Lung (tissue), 11 donors: ENCODE measurements at regions not wholly inside any gene's neighbourhood (a gene's known extent, or its start where the extent isn't known, plus 50 kb on each side); places are given as distances from the start of the nearest gene placed in this dataset.

Experiments
- ATAC-seq: fragments of 200-7000 bp; cut with Tn5 transposase; one replicate; pipeline ENCODE4 v1.9.1; 2020; ENCODE audit warnings: moderate number of reproducible peaks; ENCODE audit not compliant: insufficient read depth, low FRiP score
- DNase-seq, 3 donors: peaks; one replicate each; pipeline ENCODE4 v3.0.0-alpha.2; 2013 to 2017
- H3K27ac ChIP-seq, 2 donors: one replicate each; pipeline ENCODE4 v1.5.1; 2013; ENCODE audit warnings: mild to moderate bottlenecking in 2 of 2, moderate library complexity in 2 of 2, control low read depth in 1 of 2, inconsistent platforms in 1 of 2, low read depth in 1 of 2, low read length in 1 of 2
- H3K27me3 ChIP-seq, 3 donors: one replicate each; pipeline ENCODE4 v1.5.1; 2013; ENCODE audit warnings: low read length in 2 of 3; ENCODE audit not compliant: control insufficient read depth in 3 of 3, insufficient read depth in 3 of 3
- H3K36me3 ChIP-seq, 4 donors: one replicate each; pipeline ENCODE4 v1.5.1; 2013; ENCODE audit warnings: low read length in 4 of 4, mild to moderate bottlenecking in 1 of 4, moderate library complexity in 1 of 4; ENCODE audit not compliant: control insufficient read depth in 4 of 4, insufficient read depth in 4 of 4
- H3K4me1 ChIP-seq, 5 donors: one replicate each; pipeline ENCODE4 v1.5.1; 2013; ENCODE audit warnings: low read length in 5 of 5, mild to moderate bottlenecking in 2 of 5, moderate library complexity in 1 of 5; ENCODE audit not compliant: control insufficient read depth in 5 of 5, insufficient read depth in 5 of 5
- H3K4me3 ChIP-seq: one replicate; pipeline ENCODE4 v1.5.1; 2013; ENCODE audit warnings: mild to moderate bottlenecking, control low read depth, moderate library complexity
- H3K9ac ChIP-seq, 2 donors: one replicate each; pipeline ENCODE4 v1.5.1; 2013; ENCODE audit warnings: low read length in 2 of 2, control low read depth in 1 of 2; ENCODE audit not compliant: insufficient read depth in 1 of 2
- H3K9me3 ChIP-seq, 4 donors: one replicate each; pipeline ENCODE4 v1.5.1; 2013; ENCODE audit warnings: low read length in 3 of 4, mild to moderate bottlenecking in 1 of 4, moderate library complexity in 1 of 4; ENCODE audit not compliant: control insufficient read depth in 4 of 4, insufficient read depth in 3 of 4
- CTCF ChIP-seq: IDR thresholded peaks from 2 replicates; pipeline ENCODE4 v1.5.1; 2012; ENCODE audit warnings: mild to moderate bottlenecking; ENCODE audit errors: control extremely low read depth, extremely low read depth
- WGBS, 2 donors: extraction: QIAGEN DNeasy Blood & Tissue Kit; methylation state at CpG; one replicate each; pipeline ENCODE4 v1.1.7; 2013; 5-methylcytosine and 5-hydroxymethylcytosine counted together
- donor health status: control.
- donor health status: control.
- donor health status: Bipolar disorder and iron deficiency.
- donor health status: healthy.
- donor health status: DM: yes; HTN: yes; CAD: no.

GRCh38 chr10:83555264-83555663 is 584.0 kb upstream of the GHITM start:
- no peak for ATAC-seq
- no peak for DNase-seq
- H3K4me3 ChIP-seq: no peak overlapping the region
- H3K9ac ChIP-seq: no peak overlapping the region
- no peaks in the 10 kb centered on the region for H3K27me3 ChIP-seq
- no peaks in the 10 kb centered on the region for H3K4me1 ChIP-seq
- no peaks in the 10 kb centered on the region for H3K36me3 ChIP-seq
- H3K9me3 ChIP-seq: no peaks in the 10 kb centered on the region
- H3K27ac ChIP-seq: no peak overlapping the region
- TF ChIP-seq CTCF: no peak

- no peak overlapping the region for H3K4me3 ChIP-seq
- WGBS, 2 donors: 94 to 96% methylated on average over 3 of the region's 3 CpGs
- TF ChIP-seq CTCF: no peak
- H3K4me1 ChIP-seq: no peaks in the 10 kb centered on the region
- H3K27ac ChIP-seq: no peak overlapping the region
- DNase-seq: no peak
- ATAC-seq: no peak
- no peaks in the 10 kb centered on the region for H3K27me3 ChIP-seq
- no peaks in the 10 kb centered on the region for H3K36me3 ChIP-seq
- peaks cover 0 to 3% (median 0%) of the 10 kb centered on the region in 4 donors for H3K9me3 ChIP-seq
- no peak overlapping the region for H3K9ac ChIP-seq
Observed at GRCh38 chr10:83562381-83562780, 576.9 kb upstream of the GHITM start.

GRCh38 chr10:83564889-83565588 is 574.3 kb upstream of the GHITM start:
- no peak for DNase-seq
- 94 to 97% methylated on average over 32 of the region's 32 CpGs for WGBS, 2 donors

More at GRCh38 chr10:83564889-83565588, 574.3 kb upstream of the GHITM start:
- Histone ChIP-seq H3K36me3 (no peaks in the 10 kb centered on the region), H3K27me3 (no peaks in the 10 kb centered on the region), H3K9ac (no peak overlapping the region), H3K9me3 (peaks cover 0 to 3% (median 0%) of the 10 kb centered on the region in 4 donors), H3K4me1 (no peaks in the 10 kb centered on the region), H3K4me3 (no peak overlapping the region), H3K27ac (no peak overlapping the region)
- TF ChIP-seq CTCF: no peak
- no peak for ATAC-seq
